Neutrophil (primary cell): ENCODE measurements at regions not wholly inside any gene's neighbourhood (a gene's known extent, or its start where the extent isn't known, plus 50 kb on each side); places are given as distances from the start of the nearest gene placed in this dataset.
"Not testable (repeated sequence)": the region's sequence is repeated elsewhere in the genome, so short reads cannot be mapped to it uniquely, and the experiment has no call there.

Source experiments
- H3K27ac ChIP-seq: fragments of 200-600 bp; sonication (generic); 2 replicates; pipeline ENCODE4 v1.5.1; 2016; ENCODE audit warnings: mild to moderate bottlenecking, moderate library complexity
- H3K27me3 ChIP-seq: fragments of 200-600 bp; sonication (generic); 2 replicates; pipeline ENCODE4 v1.6.0; 2016; ENCODE audit warnings: mild to moderate bottlenecking
- H3K36me3 ChIP-seq: fragments of 200-600 bp; sonication (generic); 2 replicates; pipeline ENCODE4 v1.5.1; 2017
- H3K4me1 ChIP-seq, 2 experiments: fragments of 200-600 bp in 1 of 2; sonication (generic) in 1 of 2; 1 replicate in 1 of 2; 2 replicates in 1 of 2; pipeline versions ENCODE4 v1.5.1 to v1.6.1; 2013 to 2016; ENCODE audit warnings: low read depth in 1 of 2, low read length in 1 of 2, mild to moderate bottlenecking in 1 of 2, moderate library complexity in 1 of 2; ENCODE audit not compliant: control insufficient read depth in 1 of 2, insufficient read depth in 1 of 2
- H3K4me3 ChIP-seq, 2 experiments: fragments of 200-600 bp in 1 of 2; sonication (generic) in 1 of 2; 1 replicate in 1 of 2; 2 replicates in 1 of 2; pipeline ENCODE4 v1.5.1; 2013 to 2016; ENCODE audit warnings: low read depth in 1 of 2, low read length in 1 of 2, mild to moderate bottlenecking in 1 of 2, moderate library complexity in 1 of 2
- H3K9me3 ChIP-seq: fragments of 200-600 bp; sonication (generic); 2 replicates; pipeline ENCODE4 v1.5.1; 2016
- CTCF ChIP-seq: fragments of 200-600 bp; sonication (generic); IDR thresholded peaks from 2 replicates; pipeline ENCODE4 v1.5.1; 2016; ENCODE audit warnings: antibody characterized with exemption

- TF ChIP-seq CTCF, result no peak
- Histone ChIP-seq H3K27me3 (peaks cover 23% of the 10 kb centered on the region), H3K9me3 (no peaks in the 10 kb centered on the region), H3K27ac (no peak overlapping the region), H3K4me1 (no peaks in the 10 kb centered on the region), H3K4me3 (no peak overlapping the region), H3K36me3 (no peaks in the 10 kb centered on the region)
Measured at GRCh38 chr10:131820626-131821025, 80.2 kb upstream of the PPP2R2D start.

GRCh38 chr10:131821378-131822012 is 79.3 kb upstream of the PPP2R2D start:
- H3K9me3 ChIP-seq, result no peaks in the 10 kb centered on the region
- H3K4me1 ChIP-seq, result no peaks in the 10 kb centered on the region
- peaks cover 29% of the 10 kb centered on the region for H3K27me3 ChIP-seq
- no peak for TF ChIP-seq CTCF
- no peak overlapping the region for H3K27ac ChIP-seq
- no peaks in the 10 kb centered on the region for H3K36me3 ChIP-seq
- no peak overlapping the region for H3K4me3 ChIP-seq

- H3K27me3 ChIP-seq, result peaks cover 30% of the 10 kb centered on the region
- H3K27ac ChIP-seq, result no peak overlapping the region
- H3K9me3 ChIP-seq, result no peaks in the 10 kb centered on the region
- no peaks in the 10 kb centered on the region for H3K36me3 ChIP-seq
- no peak overlapping the region for H3K4me3 ChIP-seq
- H3K4me1 ChIP-seq, result no peaks in the 10 kb centered on the region
- TF ChIP-seq CTCF, result no peak
Measured at GRCh38 chr10:131822013-131822691, 78.7 kb upstream of the PPP2R2D start.

DNA sequence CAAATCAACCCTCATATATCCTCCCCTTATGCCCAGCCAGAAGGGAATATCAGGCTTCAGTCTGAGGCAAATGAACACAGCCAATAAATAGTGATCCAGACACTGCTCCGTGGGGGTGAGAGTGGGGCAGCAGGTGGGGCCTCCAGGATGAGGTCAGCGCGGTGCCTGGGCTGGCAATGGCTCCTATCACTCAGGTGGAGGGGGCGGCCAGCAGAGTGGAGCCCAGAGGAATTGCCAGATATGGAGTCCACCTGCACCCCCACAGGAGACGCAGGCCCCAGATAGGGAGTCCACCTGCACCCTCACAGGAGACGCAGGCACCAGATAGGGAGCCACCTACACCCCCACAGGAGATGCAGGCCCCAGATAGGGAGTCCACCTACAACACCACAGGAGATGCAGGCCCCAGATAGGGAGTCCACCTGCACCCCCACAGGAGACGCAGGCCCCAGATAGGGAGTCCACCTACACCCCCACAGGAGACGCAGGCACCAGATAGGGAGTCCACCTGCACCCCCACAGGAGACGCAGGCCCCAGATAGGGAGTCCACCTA is 78.0 kb upstream of the PPP2R2D start:
- Histone ChIP-seq H3K27ac (no peak overlapping the region), H3K9me3 (no peaks in the 10 kb centered on the region), H3K4me1 (no peaks in the 10 kb centered on the region), H3K4me3 (no peak overlapping the region), H3K27me3 (peaks cover 26% of the 10 kb centered on the region), H3K36me3 (no peaks in the 10 kb centered on the region)
- no peak for TF ChIP-seq CTCF

- H3K9me3 ChIP-seq, H3K36me3 ChIP-seq, H3K4me3 ChIP-seq, H3K27ac ChIP-seq, H3K4me1 ChIP-seq: not testable (repeated sequence)
- peaks cover 22% of the 10 kb centered on the region for H3K27me3 ChIP-seq
Measured at GRCh38 chr10:131823601-131824099, 77.2 kb upstream of the PPP2R2D start.
